ENCODE measurements at regions not wholly inside any gene's neighbourhood (a gene's known extent, or its start where the extent isn't known, plus 50 kb on each side); places are given as distances from the start of the nearest gene placed in this dataset.

- TF ChIP-seq CTCF (IDR thresholded peaks at IDR 0.05) (no peak), POLR2A (IDR thresholded peaks at IDR 0.05) (no peak)
These were observed 399.8 kb upstream of the SALL1 start for GRCh38 chr16:51550800-51551347.
